Common myeloid progenitor, CD34-positive (primary cell): ENCODE measurements at regions not wholly inside any gene's neighbourhood (a gene's known extent, or its start where the extent isn't known, plus 50 kb on each side); places are given as distances from the start of the nearest gene placed in this dataset.
"Not testable (repeated sequence)": the region's sequence is repeated elsewhere in the genome, so short reads cannot be mapped to it uniquely, and the experiment has no call there.

Experiments used
- CTCF ChIA-PET: fragments of 350-600 bp; sonication (Branson Sonifier 250); formaldehyde crosslinking; loops from one replicate; lab custom pipeline; 2021; ENCODE audit warnings: antibody characterized with exemption; lab: Charles Lee
- POLR2A ChIA-PET: fragments of 350-600 bp; sonication (Branson Sonifier 250); formaldehyde crosslinking; loops from one replicate; lab custom pipeline; 2021; ENCODE audit warnings: antibody characterized with exemption; lab: Charles Lee
- DNase-seq, 3 donors: peaks; one replicate each; pipeline versions ENCODE4 v3.0.0 to v3.0.0-alpha.2; 2013
- H3K27ac ChIP-seq, 2 experiments: 1 replicate in 1 of 2; 2 replicates in 1 of 2; pipeline ENCODE4 v1.7.0; 2013; ENCODE audit warnings: inconsistent platforms in 2 of 2, low read length in 2 of 2, mild to moderate bottlenecking in 2 of 2, low read depth in 1 of 2, moderate library complexity in 1 of 2; ENCODE audit not compliant: severe bottlenecking in 2 of 2, insufficient read depth in 1 of 2, poor library complexity in 1 of 2
- H3K27me3 ChIP-seq, 5 experiments: replicated peaks in 2 of 5; 1 replicate in 3 of 5; 2 replicates in 2 of 5; pipeline versions ENCODE4 v1.6.1 to v1.7.0; 2013; ENCODE audit warnings: low read length in 4 of 5, mild to moderate bottlenecking in 2 of 5, moderate library complexity in 2 of 5, inconsistent platforms in 1 of 5; ENCODE audit not compliant: insufficient read depth in 5 of 5, control insufficient read depth in 4 of 5
- H3K36me3 ChIP-seq, 4 experiments: 1 replicate in 2 of 4; 2 replicates in 2 of 4; pipeline versions ENCODE4 v1.6.1 to v1.7.0; 2013; ENCODE audit warnings: low read length in 3 of 4, control low read depth in 1 of 4, mild to moderate bottlenecking in 1 of 4; ENCODE audit not compliant: control insufficient read depth in 4 of 4, insufficient read depth in 4 of 4
- H3K4me1 ChIP-seq, 4 experiments: 1 replicate in 3 of 4; 2 replicates in 1 of 4; pipeline versions ENCODE4 v1.6.1 to v1.7.1; 2013; ENCODE audit warnings: low read length in 3 of 4, mild to moderate bottlenecking in 3 of 4, control low read depth in 1 of 4, inconsistent platforms in 1 of 4, moderate library complexity in 1 of 4; ENCODE audit not compliant: control insufficient read depth in 4 of 4, insufficient read depth in 4 of 4; ENCODE audit errors: control extremely low read depth in 1 of 4
- H3K4me3 ChIP-seq, 7 experiments: 1 replicate in 4 of 7; 2 replicates in 3 of 7; pipeline versions ENCODE4 v1.5.1 to v1.7.0; 2013; ENCODE audit warnings: mild to moderate bottlenecking in 7 of 7, low read length in 6 of 7, moderate library complexity in 6 of 7, inconsistent platforms in 2 of 7, low read depth in 2 of 7, control low read depth in 1 of 7; ENCODE audit not compliant: insufficient read depth in 4 of 7, control insufficient read depth in 1 of 7; ENCODE audit errors: extremely low read depth in 1 of 7
- H3K9me3 ChIP-seq, 5 experiments: 1 replicate in 4 of 5; 2 replicates in 1 of 5; pipeline versions ENCODE4 v1.6.1 to v1.7.1; 2013; ENCODE audit warnings: low read length in 4 of 5, mild to moderate bottlenecking in 2 of 5, inconsistent platforms in 1 of 5, low read depth in 1 of 5, moderate library complexity in 1 of 5; ENCODE audit not compliant: control insufficient read depth in 4 of 5, insufficient read depth in 2 of 5; ENCODE audit errors: control extremely low read depth in 1 of 5
- WGBS: methylation state at CpG from one replicate; pipeline ENCODE4 v1.1.5; 2013; ENCODE audit not compliant: insufficient coverage; 5-methylcytosine and 5-hydroxymethylcytosine counted together

- H3K4me3 ChIP-seq = no peak overlapping the region
- H3K27me3 ChIP-seq = no peaks in the 10 kb centered on the region
- WGBS = 100% methylated on average over 4 of the region's 4 CpGs
- H3K27ac ChIP-seq = no peak overlapping the region
- ChIA-PET CTCF (no interaction called here), POLR2A (no interaction called here)
- DNase-seq = no peak
- H3K4me1 ChIP-seq = no peaks in the 10 kb centered on the region
- no peaks in the 10 kb centered on the region for H3K36me3 ChIP-seq
- H3K9me3 ChIP-seq = peaks cover 0 to 10% (median 0%) of the 10 kb centered on the region in 5 experiments
Observed at GRCh38 chr3:101964861-101965260, 115.5 kb downstream of the NFKBIZ start.

- H3K4me1 ChIP-seq = no peaks in the 10 kb centered on the region
- H3K9me3 ChIP-seq = peaks cover 0 to 6% (median 0%) of the 10 kb centered on the region in 5 experiments
- DNase-seq = peak in 2 of 3 donors; percentile 45 to 57
- POLR2A ChIA-PET = no interaction called here
- no CpG with 5 or more reads among the region's 1 CpG for WGBS
- CTCF ChIA-PET = interaction anchor here (1.6 kb wide), 1 partner anchor 259 kb away, joined by 6 read pairs; no protein-coding TSS in a partner anchor
- no peaks in the 10 kb centered on the region for H3K36me3 ChIP-seq
- no peak overlapping the region for H3K4me3 ChIP-seq
- no peak overlapping the region for H3K27ac ChIP-seq
- no peaks in the 10 kb centered on the region for H3K27me3 ChIP-seq
Observed at GRCh38 chr3:101966226-101966625, 116.9 kb downstream of the NFKBIZ start.

- Histone ChIP-seq H3K9me3 (peaks cover 0 to 7% (median 0%) of the 10 kb centered on the region in 5 experiments), H3K4me3 (no peak overlapping the region), H3K27me3 (no peaks in the 10 kb centered on the region), H3K27ac (no peak overlapping the region), H3K4me1 (peaks cover 0 to 8% (median 0%) of the 10 kb centered on the region in 4 experiments), H3K36me3 (no peaks in the 10 kb centered on the region)
- WGBS = 100% methylated on average over 1 of the region's 4 CpGs
- CTCF ChIA-PET = interaction anchor here (1.2 kb wide), 1 partner anchor 121 kb away, joined by 3 read pairs; no protein-coding TSS in a partner anchor
- POLR2A ChIA-PET = no interaction called here
- no peak for DNase-seq
Observed at GRCh38 chr3:101970212-101970611, 120.9 kb downstream of the NFKBIZ start.

GRCh38 chr3:101970905-101971304, 121.6 kb downstream of the NFKBIZ start:
- Histone ChIP-seq H3K4me3 (no peak overlapping the region), H3K4me1 (peaks cover 0 to 8% (median 0%) of the 10 kb centered on the region in 4 experiments), H3K27ac (no peak overlapping the region), H3K27me3 (no peaks in the 10 kb centered on the region), H3K36me3 (no peaks in the 10 kb centered on the region), H3K9me3 (peaks cover 0 to 7% (median 0%) of the 10 kb centered on the region in 5 experiments)
- ChIA-PET POLR2A (no interaction called here), CTCF (interaction anchor here (1.2 to 1.3 kb wide), 2 partner anchors 120 to 157 kb away, joined by 3 to 4 read pairs; no protein-coding TSS in a partner anchor)
- 92% methylated on average over 6 of the region's 6 CpGs for WGBS
- no peak for DNase-seq

GRCh38 chr3:101972430-101973162, 123.3 kb downstream of the NFKBIZ start:
- WGBS = 0% methylated on average over 1 of the region's 2 CpGs
- peak in 1 of 3 donors; percentile 19 for DNase-seq

GRCh38 chr3:101973163-101973505, 123.8 kb downstream of the NFKBIZ start:
- Histone ChIP-seq H3K27me3 (no peaks in the 10 kb centered on the region), H3K36me3 (no peaks in the 10 kb centered on the region), H3K9me3 (peaks cover 0 to 7% (median 0%) of the 10 kb centered on the region in 5 experiments), H3K4me3 (no peak overlapping the region), H3K4me1 (peaks cover 0 to 11% (median 5%) of the 10 kb centered on the region in 4 experiments), H3K27ac (no peak overlapping the region)
- DNase-seq = no peak
- ChIA-PET POLR2A (no interaction called here), CTCF (no interaction called here)
- WGBS = no CpG with 5 or more reads among the region's 1 CpG

More at GRCh38 chr3:101972430-101973162, 123.3 kb downstream of the NFKBIZ start:
- Histone ChIP-seq H3K4me1 (peaks cover 0 to 11% (median 4%) of the 10 kb centered on the region in 4 experiments), H3K27ac (no peak overlapping the region), H3K9me3 (peaks cover 0 to 7% (median 0%) of the 10 kb centered on the region in 5 experiments), H3K4me3 (no peak overlapping the region), H3K36me3 (no peaks in the 10 kb centered on the region), H3K27me3 (no peaks in the 10 kb centered on the region)
- POLR2A ChIA-PET = interaction anchor here (0.6 kb wide), 1 partner anchor 137 kb away, joined by 4 read pairs; no protein-coding TSS in a partner anchor
- CTCF ChIA-PET = interaction anchor here (1.3 kb wide), 1 partner anchor 158 kb away, joined by 4 read pairs; no protein-coding TSS in a partner anchor

GRCh38 chr3:101975415-101975814, 126.1 kb downstream of the NFKBIZ start:
- H3K27ac ChIP-seq, H3K4me3 ChIP-seq, CTCF ChIA-PET, DNase-seq, H3K36me3 ChIP-seq, H3K9me3 ChIP-seq, POLR2A ChIA-PET, H3K27me3 ChIP-seq: not testable (repeated sequence)
- peaks cover 0 to 11% (median 5%) of the 10 kb centered on the region in 4 experiments for H3K4me1 ChIP-seq
- 100% methylated on average over 1 of the region's 1 CpG for WGBS
